HTR-8/SVneo (cell line): ENCODE measurements at regions not wholly inside any gene's neighbourhood (a gene's known extent, or its start where the extent isn't known, plus 50 kb on each side); places are given as distances from the start of the nearest gene placed in this dataset.

ENCODE experiments used
- DNase-seq: peaks from one replicate; pipeline ENCODE4 v3.0.0; 2011; ENCODE audit warnings: low spot score, mixed read lengths; ENCODE audit not compliant: insufficient read length
- FAIRE-seq: peaks from 2 replicates; lab custom pipeline; 2011; peaks lifted over from hg19 to GRCh38; lab: Jason Lieb, UNC

- FAIRE-seq = no peak
- no peak for DNase-seq
Observed at GRCh38 chr1:56442290-56442877, 137.0 kb downstream of the PLPP3 start.

- DNase-seq = no peak
- FAIRE-seq = no peak
Observed at GRCh38 chr1:56441601-56442000, 137.8 kb downstream of the PLPP3 start.

- FAIRE-seq (no peak), DNase-seq (no peak)
Observed at GRCh38 chr1:56439610-56440264, 139.6 kb downstream of the PLPP3 start.

- DNase-seq = no peak
- FAIRE-seq = no peak
Observed at GRCh38 chr1:56438901-56439551, 140.3 kb downstream of the PLPP3 start.

GRCh38 chr1:56437959-56438358, 141.4 kb downstream of the PLPP3 start:
- DNase-seq = no peak
- FAIRE-seq = no peak

- DNase-seq (no peak), FAIRE-seq (no peak)
Observed at GRCh38 chr1:56436912-56437417, 142.4 kb downstream of the PLPP3 start.

GRCh38 chr1:56436296-56436695, 143.1 kb downstream of the PLPP3 start:
- DNase-seq (no peak), FAIRE-seq (no peak)

GRCh38 chr1:56435434-56436262, 143.7 kb downstream of the PLPP3 start:
- DNase-seq (no peak), FAIRE-seq (no peak)

GRCh38 chr1:56434740-56435139, 144.6 kb downstream of the PLPP3 start:
- DNase-seq = no peak
- FAIRE-seq = no peak

GRCh38 chr1:56434025-56434424, 145.3 kb downstream of the PLPP3 start:
- FAIRE-seq (no peak), DNase-seq (no peak)

- FAIRE-seq (no peak), DNase-seq (no peak)
Observed at GRCh38 chr1:56433056-56433577, 146.2 kb downstream of the PLPP3 start.

- DNase-seq (no peak), FAIRE-seq (no peak)
Observed at GRCh38 chr1:56432166-56432971, 147.0 kb downstream of the PLPP3 start.

- FAIRE-seq (no peak), DNase-seq (no peak)
Observed at GRCh38 chr1:56430141-56430839, 149.1 kb downstream of the PLPP3 start.

GRCh38 chr1:56429288-56429687, 150.1 kb downstream of the PLPP3 start:
- FAIRE-seq (no peak), DNase-seq (no peak)

- no peak for DNase-seq
- no peak for FAIRE-seq
Observed at GRCh38 chr1:56426587-56427381, 152.6 kb downstream of the PLPP3 start.

- DNase-seq = no peak
Observed at GRCh38 chr1:56425494-56426037, 153.8 kb downstream of the PLPP3 start.

GRCh38 chr1:56424744-56425493, 154.4 kb downstream of the PLPP3 start:
- DNase-seq = no peak
- no peak for FAIRE-seq

More at GRCh38 chr1:56425494-56426037, 153.8 kb downstream of the PLPP3 start:
- FAIRE-seq = no peak
